ENCODE measurements at regions not wholly inside any gene's neighbourhood (a gene's known extent, or its start where the extent isn't known, plus 50 kb on each side); places are given as distances from the start of the nearest gene placed in this dataset.

GRCh38 chr2:64796926-64797325 lies 143.2 kb upstream of the SERTAD2 start:
- ChIA-PET CTCF (no interaction called here), POLR2A (interaction anchor here (0.6 to 1.7 kb wide), 5 partner anchors 19 to 190 kb away, joined by 3 to 12 read pairs (median 4); no protein-coding TSS in a partner anchor)
- Mint-ChIP-seq H3K4me1 (peaks cover 7% of the 10 kb centered on the region), H3K36me3 (ENCODE audit: low read depth) (no peaks in the 10 kb centered on the region), H3K27ac (no peak overlapping the region), H3K9me3 (no peaks in the 10 kb centered on the region), H3K4me3 (no peak overlapping the region), H3K27me3 (no peaks in the 10 kb centered on the region)
- intact Hi-C loops (cut with micrococcal nuclease): no loop called here
- DNase-seq: no peak
- TF ChIP-seq, protein P1, sequence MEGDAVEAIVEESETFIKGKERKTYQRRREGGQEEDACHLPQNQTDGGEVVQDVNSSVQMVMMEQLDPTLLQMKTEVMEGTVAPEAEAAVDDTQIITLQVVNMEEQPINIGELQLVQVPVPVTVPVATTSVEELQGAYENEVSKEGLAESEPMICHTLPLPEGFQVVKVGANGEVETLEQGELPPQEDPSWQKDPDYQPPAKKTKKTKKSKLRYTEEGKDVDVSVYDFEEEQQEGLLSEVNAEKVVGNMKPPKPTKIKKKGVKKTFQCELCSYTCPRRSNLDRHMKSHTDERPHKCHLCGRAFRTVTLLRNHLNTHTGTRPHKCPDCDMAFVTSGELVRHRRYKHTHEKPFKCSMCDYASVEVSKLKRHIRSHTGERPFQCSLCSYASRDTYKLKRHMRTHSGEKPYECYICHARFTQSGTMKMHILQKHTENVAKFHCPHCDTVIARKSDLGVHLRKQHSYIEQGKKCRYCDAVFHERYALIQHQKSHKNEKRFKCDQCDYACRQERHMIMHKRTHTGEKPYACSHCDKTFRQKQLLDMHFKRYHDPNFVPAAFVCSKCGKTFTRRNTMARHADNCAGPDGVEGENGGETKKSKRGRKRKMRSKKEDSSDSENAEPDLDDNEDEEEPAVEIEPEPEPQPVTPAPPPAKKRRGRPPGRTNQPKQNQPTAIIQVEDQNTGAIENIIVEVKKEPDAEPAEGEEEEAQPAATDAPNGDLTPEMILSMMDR (IDR thresholded peaks at IDR 0.05): no peak
- no peak for ATAC-seq (ENCODE audit: low read depth)

GRCh38 chr2:64797881-64798575 lies 144.3 kb upstream of the SERTAD2 start:
- peaks cover 7% of the 10 kb centered on the region for H3K4me1 Mint-ChIP-seq
- no peaks in the 10 kb centered on the region for H3K36me3 Mint-ChIP-seq (ENCODE audit: low read depth)
- TF ChIP-seq, protein P1 (IDR thresholded peaks at IDR 0.05): no peak
- ATAC-seq (ENCODE audit: low read depth): no peak
- H3K9me3 Mint-ChIP-seq: no peaks in the 10 kb centered on the region
- H3K27me3 Mint-ChIP-seq: no peaks in the 10 kb centered on the region
- ChIA-PET POLR2A (interaction anchor here (0.6 to 1.7 kb wide), 5 partner anchors 8 to 191 kb away, joined by 3 to 12 read pairs (median 4); no protein-coding TSS in a partner anchor), CTCF (no interaction called here)
- no peak for DNase-seq
- no peak overlapping the region for H3K4me3 Mint-ChIP-seq
- H3K27ac Mint-ChIP-seq: no peak overlapping the region
- intact Hi-C loops (cut with micrococcal nuclease): no loop called here

DNA sequence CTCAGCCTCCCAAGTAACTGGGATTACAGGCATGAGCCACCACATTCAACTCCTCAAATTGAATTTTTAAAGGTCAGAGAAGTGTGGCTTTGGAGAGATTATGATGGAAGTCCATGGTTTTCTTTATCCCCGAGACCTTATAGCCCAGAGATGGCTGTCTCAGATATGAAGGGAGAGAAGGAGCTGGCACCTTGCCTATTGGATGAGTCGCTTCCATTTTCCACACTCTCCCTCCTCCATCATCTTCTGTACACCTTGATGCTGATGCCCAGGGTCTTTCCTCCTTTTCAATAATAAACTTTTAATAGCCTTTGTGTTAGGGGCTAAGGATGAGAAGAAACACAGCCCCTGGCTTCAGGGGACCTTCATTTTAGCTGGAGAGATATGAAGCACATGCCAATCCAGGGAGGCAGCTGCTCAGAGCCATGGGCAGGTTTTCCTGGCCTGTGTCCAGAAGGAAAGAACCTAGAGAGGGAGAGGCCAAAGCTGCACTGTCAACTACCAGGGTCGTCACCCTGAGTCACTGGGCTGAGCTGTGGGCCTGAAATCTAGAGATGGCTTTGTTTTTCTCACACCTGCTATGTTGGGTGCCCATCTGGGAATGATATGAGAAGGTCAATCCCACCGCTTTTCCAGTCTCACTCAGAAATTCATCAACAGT lies 146.0 kb upstream of the SERTAD2 start:
- ATAC-seq (ENCODE audit: low read depth) (no peak), DNase-seq (no peak)
- Mint-ChIP-seq H3K27me3 (no peaks in the 10 kb centered on the region), H3K4me1 (no peaks in the 10 kb centered on the region), H3K36me3 (ENCODE audit: low read depth) (no peaks in the 10 kb centered on the region), H3K27ac (no peak overlapping the region), H3K9me3 (no peaks in the 10 kb centered on the region), H3K4me3 (no peak overlapping the region)
- TF ChIP-seq, protein P1 (IDR thresholded peaks at IDR 0.05): no peak
- POLR2A ChIA-PET: interaction anchor here (0.6 kb wide), 1 partner anchor 96 kb away, joined by 8 read pairs; no protein-coding TSS in a partner anchor
- CTCF ChIA-PET: no interaction called here
- intact Hi-C loops (cut with micrococcal nuclease): no loop called here

GRCh38 chr2:64803776-64804175 lies 150.1 kb upstream of the SERTAD2 start:
- DNase-seq: no peak
- H3K36me3 Mint-ChIP-seq (ENCODE audit: low read depth): no peaks in the 10 kb centered on the region
- ChIA-PET POLR2A (no interaction called here), CTCF (no interaction called here)
- intact Hi-C loops (cut with micrococcal nuclease): no loop called here
- no peak overlapping the region for H3K27ac Mint-ChIP-seq
- no peak overlapping the region for H3K4me3 Mint-ChIP-seq
- H3K4me1 Mint-ChIP-seq: peaks cover 11% of the 10 kb centered on the region
- H3K27me3 Mint-ChIP-seq: no peaks in the 10 kb centered on the region
- H3K9me3 Mint-ChIP-seq: no peaks in the 10 kb centered on the region
- no peak for ATAC-seq (ENCODE audit: low read depth)
- TF ChIP-seq, protein P1 (IDR thresholded peaks at IDR 0.05): no peak

DNA sequence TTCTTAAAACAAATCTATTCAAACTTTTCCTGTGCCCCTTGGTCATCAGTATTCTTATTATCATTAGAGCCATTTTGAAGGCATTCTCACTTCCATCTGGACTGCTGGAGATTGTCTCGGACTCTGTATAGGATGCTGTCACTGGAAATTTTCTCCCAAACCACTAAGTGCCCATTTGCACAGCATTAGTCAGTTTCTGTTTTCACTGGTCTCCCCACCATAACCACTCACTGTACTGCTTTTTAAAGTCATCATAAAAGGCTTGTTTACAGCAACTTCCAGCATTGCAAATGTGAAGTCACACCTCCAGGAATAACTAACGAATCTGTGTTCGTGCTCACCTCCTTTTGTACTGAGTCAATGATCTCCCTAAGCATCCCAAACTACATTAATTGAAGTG lies 150.9 kb upstream of the SERTAD2 start:
- H3K36me3 Mint-ChIP-seq (ENCODE audit: low read depth): no peaks in the 10 kb centered on the region
- intact Hi-C loops (cut with micrococcal nuclease): no loop called here
- CTCF ChIA-PET: no interaction called here

More for the DNA sequence above, 150.9 kb upstream of the SERTAD2 start:
- H3K4me1 Mint-ChIP-seq: peaks cover 11% of the 10 kb centered on the region
- POLR2A ChIA-PET: interaction anchor here (0.7 kb wide), 1 partner anchor 579 kb away, joined by 5 read pairs; no protein-coding TSS in a partner anchor
- DNase-seq (no peak), ATAC-seq (ENCODE audit: low read depth) (no peak)
- no peak overlapping the region for H3K27ac Mint-ChIP-seq
- no peaks in the 10 kb centered on the region for H3K9me3 Mint-ChIP-seq
- H3K27me3 Mint-ChIP-seq: no peaks in the 10 kb centered on the region
- no peak overlapping the region for H3K4me3 Mint-ChIP-seq
- TF ChIP-seq, protein P1 (IDR thresholded peaks at IDR 0.05): no peak
